GM12878 (cell line): ENCODE measurements at regions not wholly inside any gene's neighbourhood (a gene's known extent, or its start where the extent isn't known, plus 50 kb on each side); places are given as distances from the start of the nearest gene placed in this dataset.

Experiments used
- BHLHE40 ChIP-seq, 2 experiments: fragments of 450-650 bp in 1 of 2; IDR thresholded peaks; 2 replicates each; pipeline ENCODE4 v1.6.1; 2011 to 2017; ENCODE audit warnings: low read depth in 2 of 2, borderline replicate concordance in 1 of 2, improper control_type of control experiment in 1 of 2, low read length in 1 of 2, mild to moderate bottlenecking in 1 of 2
- EP300 ChIP-seq, 2 experiments: fragments of 150-350 bp in 1 of 2; IDR thresholded peaks; 2 replicates each; pipeline ENCODE4 v1.6.1; 2011 to 2012; ENCODE audit warnings: low read depth in 2 of 2, low read length in 2 of 2, borderline replicate concordance in 1 of 2, improper control_type of control experiment in 1 of 2, inconsistent platforms in 1 of 2; ENCODE audit not compliant: control insufficient read depth in 1 of 2
- ESRRA ChIP-seq: IDR thresholded peaks from 2 replicates; pipeline ENCODE4 v1.6.1; 2012; ENCODE audit warnings: mild to moderate bottlenecking, low read length, improper control_type of control experiment
- MTA2 ChIP-seq: fragments of 450-650 bp; IDR thresholded peaks from 2 replicates; pipeline ENCODE4 v1.6.1; 2016; ENCODE audit warnings: low read depth, mild to moderate bottlenecking, moderate library complexity
- MXI1 ChIP-seq: fragments of 150-350 bp; IDR thresholded peaks from 2 replicates; pipeline ENCODE4 v1.6.1; 2011; ENCODE audit warnings: low read depth, mild to moderate bottlenecking, inconsistent platforms, low read length, improper control_type of control experiment
- NBN ChIP-seq: fragments of 450-650 bp; IDR thresholded peaks from 2 replicates; pipeline ENCODE4 v1.6.1; 2016
- NR2C2 ChIP-seq: IDR thresholded peaks from 2 replicates; pipeline ENCODE4 v1.6.1; 2011; ENCODE audit warnings: borderline replicate concordance, low read depth; ENCODE audit not compliant: control insufficient read depth, insufficient read length
- POLR2AphosphoS5 ChIP-seq: IDR thresholded peaks from 2 replicates; pipeline ENCODE4 v1.6.1; 2011; ENCODE audit warnings: mild to moderate bottlenecking, low read length, inconsistent platforms
- SP1 ChIP-seq: IDR thresholded peaks from one replicate; pipeline ENCODE4 v1.6.1; 2011; ENCODE audit warnings: low read depth, low read length
- SPI1 ChIP-seq: IDR thresholded peaks from 2 replicates; pipeline ENCODE4 v1.6.1; 2011; ENCODE audit warnings: low read depth, mild to moderate bottlenecking, low read length, moderate library complexity, borderline replicate concordance; ENCODE audit not compliant: insufficient read depth
- ZZZ3 ChIP-seq: IDR thresholded peaks from 2 replicates; pipeline ENCODE4 v1.6.1; 2011; ENCODE audit warnings: low read depth; ENCODE audit not compliant: control insufficient read depth, insufficient read length
- TF ChIP-seq, protein P1 (sequence below): IDR thresholded peaks from 2 replicates; pipeline ENCODE4 v1.6.1; 2011; ENCODE audit warnings: borderline replicate concordance, low read depth, mild to moderate bottlenecking, moderate library complexity, mixed read lengths, low read length; ENCODE audit not compliant: insufficient read depth; ENCODE audit errors: extremely low read length
- TF ChIP-seq, protein P2 (sequence below), 3 experiments: IDR thresholded peaks in 2 of 3; conservative IDR thresholded peaks in 1 of 3; 2 replicates each; pipeline ENCODE4 v1.5.1; 2011; ENCODE audit warnings: low read depth in 3 of 3, low read length in 3 of 3, mild to moderate bottlenecking in 3 of 3, control low read depth in 2 of 3, moderate library complexity in 2 of 3, inconsistent platforms in 1 of 3, mixed read lengths in 1 of 3; ENCODE audit not compliant: control insufficient read depth in 2 of 3, insufficient read depth in 1 of 3; ENCODE audit errors: extremely low read depth in 1 of 3
- TF ChIP-seq, protein P3 (sequence below): IDR thresholded peaks from 2 replicates; pipeline ENCODE4 v1.6.1; 2011; ENCODE audit warnings: low read depth, mild to moderate bottlenecking, low read length, moderate library complexity, borderline replicate concordance; ENCODE audit errors: extremely low read depth

DNA sequence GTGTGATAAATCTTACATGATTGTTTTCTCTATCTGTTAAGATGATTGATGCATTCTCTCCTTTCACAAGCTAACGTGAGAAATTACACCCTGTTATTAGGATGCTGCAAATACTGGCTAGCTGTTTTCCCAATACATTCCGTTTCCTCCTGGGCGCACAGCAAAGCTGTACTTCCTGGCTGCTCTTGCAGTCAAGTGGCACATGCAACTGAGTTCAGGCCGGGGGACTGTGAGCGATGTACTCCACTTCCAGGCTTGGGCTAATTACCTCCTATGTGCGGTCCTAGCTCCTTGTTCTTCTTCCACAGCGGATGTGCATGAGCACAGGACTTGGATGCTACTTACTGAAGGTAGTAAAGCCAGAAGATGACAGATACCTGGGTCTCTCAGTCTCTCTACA lies 234.9 kb upstream of the SESN3 start:
- TF ChIP-seq, protein P1, sequence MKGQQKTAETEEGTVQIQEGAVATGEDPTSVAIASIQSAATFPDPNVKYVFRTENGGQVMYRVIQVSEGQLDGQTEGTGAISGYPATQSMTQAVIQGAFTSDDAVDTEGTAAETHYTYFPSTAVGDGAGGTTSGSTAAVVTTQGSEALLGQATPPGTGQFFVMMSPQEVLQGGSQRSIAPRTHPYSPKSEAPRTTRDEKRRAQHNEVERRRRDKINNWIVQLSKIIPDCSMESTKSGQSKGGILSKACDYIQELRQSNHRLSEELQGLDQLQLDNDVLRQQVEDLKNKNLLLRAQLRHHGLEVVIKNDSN = no peak
- no peak for TF ChIP-seq NBN
- no peak for TF ChIP-seq MXI1
- TF ChIP-seq MTA2 = no peak
- TF ChIP-seq, protein P2, sequence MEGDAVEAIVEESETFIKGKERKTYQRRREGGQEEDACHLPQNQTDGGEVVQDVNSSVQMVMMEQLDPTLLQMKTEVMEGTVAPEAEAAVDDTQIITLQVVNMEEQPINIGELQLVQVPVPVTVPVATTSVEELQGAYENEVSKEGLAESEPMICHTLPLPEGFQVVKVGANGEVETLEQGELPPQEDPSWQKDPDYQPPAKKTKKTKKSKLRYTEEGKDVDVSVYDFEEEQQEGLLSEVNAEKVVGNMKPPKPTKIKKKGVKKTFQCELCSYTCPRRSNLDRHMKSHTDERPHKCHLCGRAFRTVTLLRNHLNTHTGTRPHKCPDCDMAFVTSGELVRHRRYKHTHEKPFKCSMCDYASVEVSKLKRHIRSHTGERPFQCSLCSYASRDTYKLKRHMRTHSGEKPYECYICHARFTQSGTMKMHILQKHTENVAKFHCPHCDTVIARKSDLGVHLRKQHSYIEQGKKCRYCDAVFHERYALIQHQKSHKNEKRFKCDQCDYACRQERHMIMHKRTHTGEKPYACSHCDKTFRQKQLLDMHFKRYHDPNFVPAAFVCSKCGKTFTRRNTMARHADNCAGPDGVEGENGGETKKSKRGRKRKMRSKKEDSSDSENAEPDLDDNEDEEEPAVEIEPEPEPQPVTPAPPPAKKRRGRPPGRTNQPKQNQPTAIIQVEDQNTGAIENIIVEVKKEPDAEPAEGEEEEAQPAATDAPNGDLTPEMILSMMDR (IDR thresholded peaks at IDR 0.05 in 2 of 3, conservative IDR thresholded peaks at IDR 0.05 in 1 of 3; ENCODE audit: control insufficient read depth in 2 of 3, extremely low read depth in 1 of 3, insufficient read depth in 1 of 3, low read depth in 3 of 3, low read length in 3 of 3) = no peak
- TF ChIP-seq ZZZ3 = no peak
- no peak for TF ChIP-seq NR2C2
- no peak for TF ChIP-seq BHLHE40 (IDR thresholded peaks at IDR 0.05; ENCODE audit: borderline replicate concordance in 1 of 2, low read depth in 2 of 2, low read length in 1 of 2)
- TF ChIP-seq SP1 = no peak
- no peak for TF ChIP-seq POLR2AphosphoS5
- TF ChIP-seq SPI1 = no peak
- TF ChIP-seq, protein P3, sequence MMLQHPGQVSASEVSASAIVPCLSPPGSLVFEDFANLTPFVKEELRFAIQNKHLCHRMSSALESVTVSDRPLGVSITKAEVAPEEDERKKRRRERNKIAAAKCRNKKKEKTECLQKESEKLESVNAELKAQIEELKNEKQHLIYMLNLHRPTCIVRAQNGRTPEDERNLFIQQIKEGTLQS = no peak
- TF ChIP-seq EP300 (IDR thresholded peaks at IDR 0.05; ENCODE audit: borderline replicate concordance in 1 of 2, control insufficient read depth in 1 of 2, low read depth in 2 of 2, low read length in 2 of 2) = no peak
- no peak for TF ChIP-seq ESRRA
